ES-I3 (cell line): ENCODE measurements at regions not wholly inside any gene's neighbourhood (a gene's known extent, or its start where the extent isn't known, plus 50 kb on each side); places are given as distances from the start of the nearest gene placed in this dataset.

ENCODE experiments used
- H3K36me3 ChIP-seq: 2 replicates; pipeline ENCODE4 v1.6.1; 2013; ENCODE audit warnings: mild to moderate bottlenecking, low read length, control low read depth, moderate library complexity; ENCODE audit not compliant: insufficient read depth
- H3K4me1 ChIP-seq: 2 replicates; pipeline ENCODE4 v1.6.1; 2013; ENCODE audit warnings: mild to moderate bottlenecking, control low read depth, low read length; ENCODE audit not compliant: insufficient read depth
- H3K9ac ChIP-seq: 2 replicates; pipeline ENCODE4 v1.6.1; 2013; ENCODE audit warnings: low read depth, mild to moderate bottlenecking, low read length, moderate library complexity
- H3K9me3 ChIP-seq: 2 replicates; pipeline ENCODE4 v1.6.1; 2013; ENCODE audit warnings: mild to moderate bottlenecking, low read length, moderate library complexity; ENCODE audit not compliant: control insufficient read depth, insufficient read depth

- no peaks in the 10 kb centered on the region for H3K4me1 ChIP-seq
- no peaks in the 10 kb centered on the region for H3K9me3 ChIP-seq
- H3K9ac ChIP-seq: no peak overlapping the region
- H3K36me3 ChIP-seq: no peaks in the 10 kb centered on the region
Observed at GRCh38 chr1:244948416-244948815, 84.1 kb upstream of the HNRNPU start.

- Histone ChIP-seq H3K9me3 (no peaks in the 10 kb centered on the region), H3K9ac (no peak overlapping the region), H3K36me3 (no peaks in the 10 kb centered on the region), H3K4me1 (no peaks in the 10 kb centered on the region)
Observed at GRCh38 chr1:244945109-244945671, 80.8 kb upstream of the HNRNPU start.

GRCh38 chr1:244941121-244941520 lies 76.8 kb upstream of the HNRNPU start:
- no peaks in the 10 kb centered on the region for H3K9me3 ChIP-seq
- no peaks in the 10 kb centered on the region for H3K4me1 ChIP-seq
- H3K36me3 ChIP-seq: no peaks in the 10 kb centered on the region
- H3K9ac ChIP-seq: no peak overlapping the region

GRCh38 chr1:244937099-244937498 lies 72.8 kb upstream of the HNRNPU start:
- Histone ChIP-seq H3K9ac (no peak overlapping the region), H3K9me3 (no peaks in the 10 kb centered on the region), H3K4me1 (no peaks in the 10 kb centered on the region), H3K36me3 (no peaks in the 10 kb centered on the region)

- H3K9ac ChIP-seq: no peak overlapping the region
Observed at GRCh38 chr1:244920911-244921761, 56.8 kb upstream of the HNRNPU start.

GRCh38 chr1:244919320-244920282 lies 55.3 kb upstream of the HNRNPU start:
- Histone ChIP-seq H3K9me3 (no peaks in the 10 kb centered on the region), H3K4me1 (no peaks in the 10 kb centered on the region), H3K36me3 (no peaks in the 10 kb centered on the region), H3K9ac (peak overlapping the region; percentile 50; the same call in 1 of the 2 replicates)

More at GRCh38 chr1:244920911-244921761, 56.8 kb upstream of the HNRNPU start:
- no peaks in the 10 kb centered on the region for H3K36me3 ChIP-seq
- H3K4me1 ChIP-seq: no peaks in the 10 kb centered on the region
- H3K9me3 ChIP-seq: no peaks in the 10 kb centered on the region

- H3K9ac ChIP-seq: peak overlapping the region; percentile 50; the same call in 1 of the 2 replicates
- no peaks in the 10 kb centered on the region for H3K36me3 ChIP-seq
- H3K9me3 ChIP-seq: no peaks in the 10 kb centered on the region
- no peaks in the 10 kb centered on the region for H3K4me1 ChIP-seq
Observed at GRCh38 chr1:244918421-244919319, 54.3 kb upstream of the HNRNPU start.

GRCh38 chr1:244917073-244917670 lies 52.8 kb upstream of the HNRNPU start:
- H3K36me3 ChIP-seq: no peaks in the 10 kb centered on the region
- no peak overlapping the region for H3K9ac ChIP-seq
- H3K9me3 ChIP-seq: no peaks in the 10 kb centered on the region
- no peaks in the 10 kb centered on the region for H3K4me1 ChIP-seq

- H3K36me3 ChIP-seq: no peaks in the 10 kb centered on the region
- no peaks in the 10 kb centered on the region for H3K4me1 ChIP-seq
- H3K9me3 ChIP-seq: no peaks in the 10 kb centered on the region
Observed at GRCh38 chr1:244915736-244916135, 51.4 kb upstream of the HNRNPU start.

GRCh38 chr1:244914761-244915160 lies 50.4 kb upstream of the HNRNPU start:
- Histone ChIP-seq H3K9me3 (no peaks in the 10 kb centered on the region), H3K4me1 (no peaks in the 10 kb centered on the region), H3K9ac (no peak overlapping the region), H3K36me3 (no peaks in the 10 kb centered on the region)

More at GRCh38 chr1:244915736-244916135, 51.4 kb upstream of the HNRNPU start:
- no peak overlapping the region for H3K9ac ChIP-seq
